Suprapubic skin (tissue), 4 donors: ENCODE measurements at regions not wholly inside any gene's neighbourhood (a gene's known extent, or its start where the extent isn't known, plus 50 kb on each side); places are given as distances from the start of the nearest gene placed in this dataset.

Experiments
- DNase-seq, 2 donors: peaks; one replicate each; pipeline ENCODE4 v3.0.0-alpha.2; 2019; ENCODE audit warnings: low spot score in 2 of 2
- H3K27ac ChIP-seq: fragments of 200-600 bp; sonication (generic); one replicate; pipeline ENCODE4 v1.5.1; 2019
- H3K27me3 ChIP-seq: fragments of 200-600 bp; sonication (generic); one replicate; pipeline ENCODE4 v1.5.1; 2019
- H3K36me3 ChIP-seq: fragments of 200-600 bp; sonication (generic); one replicate; pipeline ENCODE4 v1.5.1; 2019
- H3K4me1 ChIP-seq: fragments of 200-600 bp; sonication (generic); one replicate; pipeline ENCODE4 v1.5.1; 2019
- H3K4me3 ChIP-seq: fragments of 200-600 bp; sonication (generic); one replicate; pipeline ENCODE4 v1.5.1; 2019; ENCODE audit warnings: mild to moderate bottlenecking
- H3K9me3 ChIP-seq: fragments of 200-600 bp; sonication (generic); one replicate; pipeline ENCODE4 v1.5.1; 2019
- EP300 ChIP-seq: sonication (generic); formaldehyde crosslinking; IDR thresholded peaks from one replicate; pipeline ENCODE4 v1.6.1; 2017; ENCODE audit warnings: antibody characterized with exemption
- POLR2A ChIP-seq, 2 donors: fragments of 450-650 bp; IDR thresholded peaks; one replicate each; pipeline ENCODE4 v1.6.1; 2017; ENCODE audit warnings: antibody characterized with exemption in 2 of 2, mild to moderate bottlenecking in 2 of 2, moderate library complexity in 2 of 2
- POLR2AphosphoS5 ChIP-seq, 3 donors: sonication (generic); formaldehyde crosslinking; IDR thresholded peaks; one replicate each; pipeline ENCODE4 v1.6.1; 2017; ENCODE audit warnings: antibody characterized with exemption in 3 of 3
- WGBS: methylation state at CpG from one replicate; pipeline ENCODE4 v1.1.5; 2018; 5-methylcytosine and 5-hydroxymethylcytosine counted together
- TF ChIP-seq, protein P1 (sequence below), 2 donors: fragments of 200-600 bp in 1 of 2; fragments of 450-650 bp in 1 of 2; sonication (generic) in 1 of 2; IDR thresholded peaks; one replicate each; pipeline ENCODE4 v1.5.1; 2016 to 2019; ENCODE audit warnings: antibody characterized with exemption in 2 of 2, mild to moderate bottlenecking in 1 of 2, moderate library complexity in 1 of 2

DNA sequence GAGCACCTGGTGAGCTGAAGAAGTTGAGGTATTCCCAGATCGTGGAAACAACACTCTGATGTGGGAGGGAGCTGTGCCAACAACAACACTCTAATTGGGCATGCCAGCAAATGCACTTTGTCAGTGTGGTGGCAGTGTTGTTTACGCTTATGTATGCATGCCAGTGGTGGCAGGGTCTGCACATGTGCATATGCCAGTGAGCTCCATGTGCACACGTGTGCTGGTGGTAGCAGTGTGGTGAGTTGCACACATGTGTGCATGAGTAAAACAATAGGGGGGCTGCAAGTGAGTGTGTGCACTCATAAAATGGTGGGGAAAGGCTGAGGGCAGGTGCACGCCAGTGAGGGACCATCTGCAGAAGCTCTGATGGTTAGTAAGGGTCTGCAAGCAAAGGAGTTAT is 134.2 kb downstream of the DMRTA1 start:
- peaks cover 8% of the 10 kb centered on the region for H3K9me3 ChIP-seq
- no peak overlapping the region for H3K4me3 ChIP-seq
- no peaks in the 10 kb centered on the region for H3K27me3 ChIP-seq
- WGBS: 62% methylated on average over 4 of the region's 4 CpGs
- no peaks in the 10 kb centered on the region for H3K4me1 ChIP-seq
- H3K36me3 ChIP-seq: no peaks in the 10 kb centered on the region
- no peak overlapping the region for H3K27ac ChIP-seq
- DNase-seq: no peak
- TF ChIP-seq POLR2AphosphoS5 (IDR thresholded peaks at IDR 0.05) (no peak), EP300 (no peak), POLR2A (IDR thresholded peaks at IDR 0.05) (no peak)
- TF ChIP-seq, protein P1, sequence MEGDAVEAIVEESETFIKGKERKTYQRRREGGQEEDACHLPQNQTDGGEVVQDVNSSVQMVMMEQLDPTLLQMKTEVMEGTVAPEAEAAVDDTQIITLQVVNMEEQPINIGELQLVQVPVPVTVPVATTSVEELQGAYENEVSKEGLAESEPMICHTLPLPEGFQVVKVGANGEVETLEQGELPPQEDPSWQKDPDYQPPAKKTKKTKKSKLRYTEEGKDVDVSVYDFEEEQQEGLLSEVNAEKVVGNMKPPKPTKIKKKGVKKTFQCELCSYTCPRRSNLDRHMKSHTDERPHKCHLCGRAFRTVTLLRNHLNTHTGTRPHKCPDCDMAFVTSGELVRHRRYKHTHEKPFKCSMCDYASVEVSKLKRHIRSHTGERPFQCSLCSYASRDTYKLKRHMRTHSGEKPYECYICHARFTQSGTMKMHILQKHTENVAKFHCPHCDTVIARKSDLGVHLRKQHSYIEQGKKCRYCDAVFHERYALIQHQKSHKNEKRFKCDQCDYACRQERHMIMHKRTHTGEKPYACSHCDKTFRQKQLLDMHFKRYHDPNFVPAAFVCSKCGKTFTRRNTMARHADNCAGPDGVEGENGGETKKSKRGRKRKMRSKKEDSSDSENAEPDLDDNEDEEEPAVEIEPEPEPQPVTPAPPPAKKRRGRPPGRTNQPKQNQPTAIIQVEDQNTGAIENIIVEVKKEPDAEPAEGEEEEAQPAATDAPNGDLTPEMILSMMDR (IDR thresholded peaks at IDR 0.05): no peak

GRCh38 chr9:22582221-22582620 is 135.6 kb downstream of the DMRTA1 start:
- no peak for DNase-seq
- H3K4me1 ChIP-seq: no peaks in the 10 kb centered on the region
- H3K36me3 ChIP-seq: no peaks in the 10 kb centered on the region
- H3K4me3 ChIP-seq: no peak overlapping the region
- H3K9me3 ChIP-seq: no peaks in the 10 kb centered on the region
- H3K27ac ChIP-seq: no peak overlapping the region
- H3K27me3 ChIP-seq: no peaks in the 10 kb centered on the region
- TF ChIP-seq, protein P1 (IDR thresholded peaks at IDR 0.05): no peak
- TF ChIP-seq POLR2A (IDR thresholded peaks at IDR 0.05) (no peak), EP300 (no peak), POLR2AphosphoS5 (IDR thresholded peaks at IDR 0.05) (no peak)

- no peak for DNase-seq
- TF ChIP-seq POLR2A (IDR thresholded peaks at IDR 0.05) (no peak), POLR2AphosphoS5 (IDR thresholded peaks at IDR 0.05) (no peak), EP300 (no peak)
- TF ChIP-seq, protein P1 (IDR thresholded peaks at IDR 0.05): no peak
- Histone ChIP-seq H3K4me3 (no peak overlapping the region), H3K27me3 (no peaks in the 10 kb centered on the region), H3K4me1 (no peaks in the 10 kb centered on the region), H3K36me3 (no peaks in the 10 kb centered on the region), H3K9me3 (no peaks in the 10 kb centered on the region), H3K27ac (no peak overlapping the region)
- 87% methylated on average over 5 of the region's 5 CpGs for WGBS
Measured at GRCh38 chr9:22588918-22589317, 142.3 kb downstream of the DMRTA1 start.

GRCh38 chr9:22590336-22591033 is 143.9 kb downstream of the DMRTA1 start:
- Histone ChIP-seq H3K27ac (no peak overlapping the region), H3K36me3 (no peaks in the 10 kb centered on the region), H3K9me3 (no peaks in the 10 kb centered on the region), H3K4me1 (no peaks in the 10 kb centered on the region), H3K4me3 (no peak overlapping the region), H3K27me3 (no peaks in the 10 kb centered on the region)
- WGBS: 84% methylated on average over 1 of the region's 1 CpG
- TF ChIP-seq, protein P1 (IDR thresholded peaks at IDR 0.05): no peak
- TF ChIP-seq POLR2AphosphoS5 (IDR thresholded peaks at IDR 0.05): no peak
- no peak for DNase-seq

- Histone ChIP-seq H3K36me3 (no peaks in the 10 kb centered on the region), H3K9me3 (no peaks in the 10 kb centered on the region), H3K4me3 (no peak overlapping the region), H3K27ac (no peak overlapping the region), H3K4me1 (no peaks in the 10 kb centered on the region), H3K27me3 (no peaks in the 10 kb centered on the region)
- WGBS: 93% methylated on average over 3 of the region's 3 CpGs
- TF ChIP-seq POLR2A (IDR thresholded peaks at IDR 0.05) (no peak), POLR2AphosphoS5 (IDR thresholded peaks at IDR 0.05) (no peak), EP300 (no peak)
- TF ChIP-seq, protein P1 (IDR thresholded peaks at IDR 0.05): no peak
- DNase-seq: no peak
Measured at GRCh38 chr9:22595805-22596204, 149.2 kb downstream of the DMRTA1 start.
